PC-9 (cell line): ENCODE measurements at regions not wholly inside any gene's neighbourhood (a gene's known extent, or its start where the extent isn't known, plus 50 kb on each side); places are given as distances from the start of the nearest gene placed in this dataset.

Experiments
- CTCF ChIP-seq: fragments of 200-600 bp; sonication (generic); conservative IDR thresholded peaks from 2 replicates; pipeline ENCODE4 v1.6.1; 2017; ENCODE audit warnings: mixed run types, antibody characterized with exemption, mild to moderate bottlenecking, moderate library complexity
- EZH2 ChIP-seq: fragments of 200-600 bp; sonication (generic); IDR thresholded peaks from 2 replicates; pipeline ENCODE4 v1.8.0; 2017; ENCODE audit warnings: antibody characterized with exemption, low read depth

- TF ChIP-seq CTCF (no peak), EZH2 (no peak)
Measured at GRCh38 chr7:138289082-138289481, 171.0 kb upstream of the TRIM24 start.
